HepG2 (cell line): ENCODE measurements at regions not wholly inside any gene's neighbourhood (a gene's known extent, or its start where the extent isn't known, plus 50 kb on each side); places are given as distances from the start of the nearest gene placed in this dataset.

Source experiments
- ATAC-seq: fragments of 200-7000 bp; cut with Tn5 transposase; 3 replicates; pipeline ENCODE4 v1.9.1; 2020; ENCODE audit warnings: mild to moderate bottlenecking, moderate library complexity
- BruUV-seq: library from RNA; stranded (reverse); fragments of 400-500 nt; replicated peaks from 2 replicates; lab custom pipeline; 2021; lab: Mats Ljungman, UMichigan
- CTCF ChIA-PET: fragments of 300-600 bp; formaldehyde crosslinking; extraction: SDS; loops from one replicate; lab custom pipeline; 2021; ENCODE audit warnings: low total read pairs, inconsistent platforms, low intra/inter-chr PET ratio; lab: Yijun Ruan, JAX
- POLR2A ChIA-PET: fragments of 350-600 bp; sonication (Branson Sonifier 250); formaldehyde crosslinking; loops from one replicate; lab custom pipeline; 2020; ENCODE audit warnings: antibody characterized with exemption, inconsistent platforms; lab: Yijun Ruan, JAX
- DNase-seq: peaks from one replicate; pipeline ENCODE4 v3.0.0-alpha.2; 2015; ENCODE audit warnings: low spot score
- FAIRE-seq: peaks from 3 replicates; lab custom pipeline; 2011; peaks lifted over from hg19 to GRCh38; lab: Jason Lieb, UNC
- H2AFZ ChIP-seq: one replicate; pipeline ENCODE4 v1.6.1; 2011; ENCODE audit warnings: low read length, inconsistent platforms
- H3K27ac ChIP-seq: fragments of 300-600 bp; 3 replicates; pipeline ENCODE4 v1.8.0; 2011; ENCODE audit warnings: mixed run types, mild to moderate bottlenecking, mixed read lengths, low read length, inconsistent platforms; ENCODE audit not compliant: insufficient read depth; ENCODE audit errors: extremely low read length
- H3K27me3 ChIP-seq, 2 experiments: fragments of 200-600 bp in 1 of 2; 2 replicates in 1 of 2; 3 replicates in 1 of 2; pipeline versions ENCODE4 v1.6.0 to v1.8.0; 2011; ENCODE audit warnings: low read length in 2 of 2, mild to moderate bottlenecking in 2 of 2, moderate library complexity in 2 of 2, inconsistent platforms in 1 of 2; ENCODE audit not compliant: insufficient read depth in 2 of 2, control insufficient read depth in 1 of 2
- H3K36me3 ChIP-seq, 2 experiments: fragments of 200-600 bp in 1 of 2; replicated peaks in 1 of 2; 2 replicates in 1 of 2; 3 replicates in 1 of 2; pipeline versions ENCODE4 v1.5.1 to v1.8.0; 2011; ENCODE audit warnings: low read length in 2 of 2, inconsistent platforms in 1 of 2; ENCODE audit not compliant: insufficient read depth in 2 of 2, control insufficient read depth in 1 of 2
- H3K4me1 ChIP-seq: 2 replicates; pipeline ENCODE4 v1.5.1; 2012; ENCODE audit warnings: low read length, inconsistent platforms; ENCODE audit not compliant: insufficient read depth
- H3K4me2 ChIP-seq: 2 replicates; pipeline ENCODE4 v1.6.0; 2011; ENCODE audit warnings: low read depth, low read length, inconsistent platforms
- H3K4me3 ChIP-seq, 3 experiments: fragments of 200-600 bp in 1 of 3; sonication (generic), shearing (Covaris generic) in 1 of 3; replicated peaks in 1 of 3; 2 replicates each; pipeline ENCODE4 v1.5.1; 2011 to 2016; ENCODE audit warnings: low read length in 3 of 3, inconsistent platforms in 2 of 3, low read depth in 2 of 3, mild to moderate bottlenecking in 2 of 3, control low read depth in 1 of 3, mixed read lengths in 1 of 3; ENCODE audit not compliant: insufficient read depth in 1 of 3
- H3K79me2 ChIP-seq: one replicate; pipeline ENCODE4 v1.6.1; 2011; ENCODE audit warnings: low read length, inconsistent platforms; ENCODE audit not compliant: insufficient read depth
- H3K9ac ChIP-seq: 2 replicates; pipeline ENCODE4 v1.6.0; 2011; ENCODE audit warnings: mild to moderate bottlenecking, low read depth, low read length, inconsistent platforms; ENCODE audit not compliant: insufficient read depth
- H3K9me3 ChIP-seq: 2 replicates; pipeline ENCODE4 v1.5.1; 2012; ENCODE audit warnings: mild to moderate bottlenecking, low read length
- H4K20me1 ChIP-seq: 2 replicates; pipeline ENCODE4 v1.6.0; 2011; ENCODE audit warnings: inconsistent platforms, mild to moderate bottlenecking, low read length, moderate library complexity; ENCODE audit not compliant: insufficient read depth
- FOXO1 ChIP-seq: sonication (generic); formaldehyde crosslinking; IDR thresholded peaks from 2 replicates; pipeline ENCODE4 v1.4.0; 2020; ENCODE audit warnings: missing genetic modification reagents
- HOXD1 ChIP-seq: sonication (generic); formaldehyde crosslinking; IDR thresholded peaks from 2 replicates; pipeline ENCODE4 v1.5.0; 2020; ENCODE audit warnings: missing genetic modification reagents
- JUND ChIP-seq: sonication (generic); formaldehyde crosslinking; IDR thresholded peaks from 2 replicates; pipeline ENCODE4 v1.8.0; 2022; ENCODE audit warnings: mild to moderate bottlenecking, missing genetic modification reagents
- NFE2L1 ChIP-seq: sonication (generic); formaldehyde crosslinking; IDR thresholded peaks from 2 replicates; pipeline ENCODE4 v1.4.0; 2020; ENCODE audit warnings: missing genetic modification reagents, mild to moderate bottlenecking, borderline replicate concordance
- NFE2L2 ChIP-seq: fragments of 150-350 bp; IDR thresholded peaks from 2 replicates; pipeline ENCODE4 v1.6.1; 2014; ENCODE audit warnings: low read length
- SETDB1 ChIP-seq: sonication (generic); formaldehyde crosslinking; IDR thresholded peaks from 2 replicates; pipeline ENCODE4 v1.5.1; 2020; ENCODE audit warnings: missing genetic modification reagents, mild to moderate bottlenecking, borderline replicate concordance
- SOX13 ChIP-seq, 3 experiments: fragments of 450-650 bp in 1 of 3; sonication (generic) in 1 of 3; formaldehyde crosslinking in 1 of 3; IDR thresholded peaks in 2 of 3; conservative IDR thresholded peaks in 1 of 3; 2 replicates each; pipeline versions ENCODE4 v1.5.0 to v1.6.1; 2016 to 2020; ENCODE audit warnings: antibody characterized with exemption in 1 of 3, mild to moderate bottlenecking in 1 of 3, missing compliant biosample characterization in 1 of 3, missing genetic modification reagents in 1 of 3, moderate library complexity in 1 of 3
- SP4 ChIP-seq: sonication (generic); formaldehyde crosslinking; IDR thresholded peaks from 2 replicates; pipeline ENCODE4 v1.8.1; 2023; ENCODE audit warnings: mild to moderate bottlenecking, missing genetic modification reagents
- SPEN ChIP-seq: sonication (generic); formaldehyde crosslinking; IDR thresholded peaks from 2 replicates; pipeline ENCODE4 v1.5.1; 2020; ENCODE audit warnings: low read depth, mild to moderate bottlenecking, missing genetic modification reagents
- ZBTB38 ChIP-seq: sonication (generic); formaldehyde crosslinking; IDR thresholded peaks from 2 replicates; pipeline ENCODE4 v1.5.1; 2020; ENCODE audit warnings: mild to moderate bottlenecking, missing genetic modification reagents
- ZNF232 ChIP-seq: sonication (generic); formaldehyde crosslinking; IDR thresholded peaks from 2 replicates; pipeline ENCODE4 v1.4.0; 2020; ENCODE audit warnings: missing genetic modification reagents, borderline replicate concordance
- ZNF34 ChIP-seq: sonication (generic); formaldehyde crosslinking; IDR thresholded peaks from 2 replicates; pipeline ENCODE4 v1.4.0; 2020; ENCODE audit warnings: mild to moderate bottlenecking, missing genetic modification reagents, borderline replicate concordance
- ZNF362 ChIP-seq: sonication (generic); formaldehyde crosslinking; IDR thresholded peaks from 2 replicates; pipeline ENCODE4 v1.4.0; 2020; ENCODE audit warnings: missing genetic modification reagents, mild to moderate bottlenecking, borderline replicate concordance
- ZNF75D ChIP-seq: sonication (generic); formaldehyde crosslinking; IDR thresholded peaks from 2 replicates; pipeline ENCODE4 v1.8.1; 2023; ENCODE audit warnings: missing genetic modification reagents, mild to moderate bottlenecking, borderline replicate concordance
- ZNF766 ChIP-seq: sonication (generic); formaldehyde crosslinking; IDR thresholded peaks from 2 replicates; pipeline ENCODE4 v1.5.0; 2020; ENCODE audit warnings: missing genetic modification reagents, borderline replicate concordance
- WGBS: methylation state at CpG from one replicate; pipeline ENCODE4 v1.1.6; 2017; ENCODE audit warnings: low lambda C conversion rate; 5-methylcytosine and 5-hydroxymethylcytosine counted together
- in situ Hi-C: cut with HindIII; loops from 2 replicates; pipeline ENCODE4 v1.10.0; 2017; ENCODE audit warnings: low pct_unique_long_range_greater_than_20kb; ENCODE audit not compliant: extremely low pct_ligation_motif_present
- intact Hi-C: fragments of 100-400 bp; cut with micrococcal nuclease; formaldehyde crosslinking; loops from one replicate; pipeline ENCODE4 v1.10.0; 2022; ENCODE audit not compliant: unreplicated experiment
- TF ChIP-seq, protein P1 (sequence below), 2 experiments: fragments of 450-650 bp in 1 of 2; sonication (generic) in 1 of 2; formaldehyde crosslinking; IDR thresholded peaks; 2 replicates each; pipeline versions ENCODE4 v1.5.0 to v1.8.0; 2020 to 2022; ENCODE audit warnings: mild to moderate bottlenecking in 1 of 2, missing genetic modification reagents in 1 of 2

GRCh38 chr15:68517285-68517761 is 61.5 kb upstream of the CORO2B start:
- ATAC-seq (no peak; the same call in 2 of the 3 replicates), DNase-seq (no peak), FAIRE-seq (no peak)
- H3K27me3 ChIP-seq: peaks cover 2 to 18% of the 10 kb centered on the region in 2 experiments; a peak in 4 of 5 replicates
- no peak overlapping the region for H2AFZ ChIP-seq
- intact Hi-C loops: no loop called here
- peaks cover 8% of the 10 kb centered on the region for H3K9me3 ChIP-seq
- no TSS peak for BruUV-seq
- no peaks in the 10 kb centered on the region for H3K4me1 ChIP-seq
- ChIA-PET POLR2A (no interaction called here), CTCF (no interaction called here)
- H4K20me1 ChIP-seq: no peaks in the 10 kb centered on the region
- H3K4me3 ChIP-seq: no peak overlapping the region
- H3K79me2 ChIP-seq: no peaks in the 10 kb centered on the region
- no peak overlapping the region for H3K9ac ChIP-seq
- 33% methylated on average over 6 of the region's 6 CpGs for WGBS
- H3K36me3 ChIP-seq: no peaks in the 10 kb centered on the region
- TF ChIP-seq, protein P1, sequence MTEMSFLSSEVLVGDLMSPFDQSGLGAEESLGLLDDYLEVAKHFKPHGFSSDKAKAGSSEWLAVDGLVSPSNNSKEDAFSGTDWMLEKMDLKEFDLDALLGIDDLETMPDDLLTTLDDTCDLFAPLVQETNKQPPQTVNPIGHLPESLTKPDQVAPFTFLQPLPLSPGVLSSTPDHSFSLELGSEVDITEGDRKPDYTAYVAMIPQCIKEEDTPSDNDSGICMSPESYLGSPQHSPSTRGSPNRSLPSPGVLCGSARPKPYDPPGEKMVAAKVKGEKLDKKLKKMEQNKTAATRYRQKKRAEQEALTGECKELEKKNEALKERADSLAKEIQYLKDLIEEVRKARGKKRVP (CRISPR knock-in tag; IDR thresholded peaks at IDR 0.05): no peak
- TF ChIP-seq ZNF766 (CRISPR knock-in tag) (no peak), ZNF362 (CRISPR knock-in tag) (no peak), NFE2L2 (no peak), ZNF232 (CRISPR knock-in tag) (no peak), ZBTB38 (CRISPR knock-in tag) (no peak), SETDB1 (CRISPR knock-in tag) (no peak), ZNF34 (CRISPR knock-in tag) (no peak), ZNF75D (CRISPR knock-in tag) (no peak), SPEN (CRISPR knock-in tag) (no peak), HOXD1 (CRISPR knock-in tag) (no peak), JUND (no peak), NFE2L1 (CRISPR knock-in tag) (no peak), SP4 (CRISPR knock-in tag) (no peak), SOX13 (IDR thresholded peaks at IDR 0.05) (no peak), SOX13 (CRISPR knock-in tag; conservative IDR thresholded peaks at IDR 0.05 in 1 of 2, IDR thresholded peaks at IDR 0.05 in 1 of 2) (no peak), FOXO1 (CRISPR knock-in tag) (no peak)
- no peak overlapping the region for H3K27ac ChIP-seq
- in situ Hi-C loops: no loop called here
- H3K4me2 ChIP-seq: no peak overlapping the region
